Omental fat pad (tissue), 3 donors: ENCODE measurements at regions not wholly inside any gene's neighbourhood (a gene's known extent, or its start where the extent isn't known, plus 50 kb on each side); places are given as distances from the start of the nearest gene placed in this dataset.

ENCODE experiments used
- ATAC-seq: fragments of 150-250 bp; one replicate; pipeline ENCODE4 v1.9.1; 2016; ENCODE audit warnings: mild to moderate bottlenecking, moderate library complexity; ENCODE audit not compliant: low FRiP score
- DNase-seq: peaks from one replicate; pipeline ENCODE4 v3.0.0-alpha.2; 2019; ENCODE audit warnings: low spot score
- TF ChIP-seq, protein P1 (sequence below), 3 donors: fragments of 450-650 bp; IDR thresholded peaks; one replicate each; pipeline ENCODE4 v1.5.1; 2016 to 2017; ENCODE audit warnings: antibody characterized with exemption in 3 of 3, mild to moderate bottlenecking in 3 of 3, moderate library complexity in 2 of 3

DNA sequence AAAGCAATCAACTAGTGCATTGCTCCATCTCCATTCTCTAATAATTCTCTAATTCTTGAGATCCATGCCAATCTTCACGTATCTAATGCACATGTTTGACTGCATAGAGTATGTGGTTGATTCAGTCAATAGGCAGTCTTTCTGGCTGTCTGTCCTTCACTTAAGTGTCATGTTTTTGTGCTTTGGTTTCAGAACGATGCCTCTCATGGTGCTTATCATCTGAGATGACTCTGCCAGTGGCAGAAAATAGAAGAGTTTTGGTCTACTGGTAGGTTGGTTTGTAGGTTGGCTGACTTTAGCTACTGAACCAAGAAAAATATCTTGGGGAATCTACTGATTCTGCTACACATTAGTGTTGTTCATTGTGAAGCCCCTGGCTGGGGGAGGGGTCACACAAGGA lies 364.2 kb downstream of the SFMBT2 start:
- no peak for DNase-seq
- TF ChIP-seq, protein P1, sequence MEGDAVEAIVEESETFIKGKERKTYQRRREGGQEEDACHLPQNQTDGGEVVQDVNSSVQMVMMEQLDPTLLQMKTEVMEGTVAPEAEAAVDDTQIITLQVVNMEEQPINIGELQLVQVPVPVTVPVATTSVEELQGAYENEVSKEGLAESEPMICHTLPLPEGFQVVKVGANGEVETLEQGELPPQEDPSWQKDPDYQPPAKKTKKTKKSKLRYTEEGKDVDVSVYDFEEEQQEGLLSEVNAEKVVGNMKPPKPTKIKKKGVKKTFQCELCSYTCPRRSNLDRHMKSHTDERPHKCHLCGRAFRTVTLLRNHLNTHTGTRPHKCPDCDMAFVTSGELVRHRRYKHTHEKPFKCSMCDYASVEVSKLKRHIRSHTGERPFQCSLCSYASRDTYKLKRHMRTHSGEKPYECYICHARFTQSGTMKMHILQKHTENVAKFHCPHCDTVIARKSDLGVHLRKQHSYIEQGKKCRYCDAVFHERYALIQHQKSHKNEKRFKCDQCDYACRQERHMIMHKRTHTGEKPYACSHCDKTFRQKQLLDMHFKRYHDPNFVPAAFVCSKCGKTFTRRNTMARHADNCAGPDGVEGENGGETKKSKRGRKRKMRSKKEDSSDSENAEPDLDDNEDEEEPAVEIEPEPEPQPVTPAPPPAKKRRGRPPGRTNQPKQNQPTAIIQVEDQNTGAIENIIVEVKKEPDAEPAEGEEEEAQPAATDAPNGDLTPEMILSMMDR (IDR thresholded peaks at IDR 0.05): no peak
- ATAC-seq: no peak

DNA sequence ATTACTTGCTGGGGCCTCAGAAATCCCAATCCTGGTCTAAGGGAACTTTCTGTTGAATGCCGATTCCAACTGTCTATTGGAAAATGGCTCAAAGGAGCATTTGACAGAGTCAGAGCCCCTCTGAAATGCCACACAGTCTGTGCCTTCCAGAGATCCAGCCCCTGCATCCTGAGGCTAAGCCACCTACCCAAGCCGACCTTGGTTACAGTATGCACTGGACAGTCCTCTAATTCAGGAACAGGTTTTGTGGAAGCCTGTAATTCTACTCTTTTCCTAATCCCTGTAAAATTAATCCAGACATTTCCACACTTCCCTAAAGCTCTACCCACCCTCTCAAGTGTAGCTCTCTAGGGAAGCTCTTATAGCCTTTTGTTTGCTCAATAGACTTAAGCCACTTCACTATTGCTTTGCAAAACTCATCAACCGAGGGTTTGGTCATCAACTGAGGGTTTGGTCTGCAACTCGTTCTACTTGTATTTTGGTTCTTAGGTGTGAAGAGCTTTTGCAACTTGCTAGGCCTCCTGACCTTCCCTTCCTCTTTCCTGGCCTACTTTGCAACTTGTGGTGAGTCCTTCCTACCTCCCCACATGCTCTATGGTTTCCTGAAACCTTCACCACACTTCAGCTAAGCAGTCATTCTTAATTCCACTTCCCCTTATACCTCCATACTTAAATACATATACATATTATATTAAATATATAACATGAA lies 364.8 kb downstream of the SFMBT2 start:
- no peak for DNase-seq
- TF ChIP-seq, protein P1 (IDR thresholded peaks at IDR 0.05): no peak
- ATAC-seq: no peak

DNA sequence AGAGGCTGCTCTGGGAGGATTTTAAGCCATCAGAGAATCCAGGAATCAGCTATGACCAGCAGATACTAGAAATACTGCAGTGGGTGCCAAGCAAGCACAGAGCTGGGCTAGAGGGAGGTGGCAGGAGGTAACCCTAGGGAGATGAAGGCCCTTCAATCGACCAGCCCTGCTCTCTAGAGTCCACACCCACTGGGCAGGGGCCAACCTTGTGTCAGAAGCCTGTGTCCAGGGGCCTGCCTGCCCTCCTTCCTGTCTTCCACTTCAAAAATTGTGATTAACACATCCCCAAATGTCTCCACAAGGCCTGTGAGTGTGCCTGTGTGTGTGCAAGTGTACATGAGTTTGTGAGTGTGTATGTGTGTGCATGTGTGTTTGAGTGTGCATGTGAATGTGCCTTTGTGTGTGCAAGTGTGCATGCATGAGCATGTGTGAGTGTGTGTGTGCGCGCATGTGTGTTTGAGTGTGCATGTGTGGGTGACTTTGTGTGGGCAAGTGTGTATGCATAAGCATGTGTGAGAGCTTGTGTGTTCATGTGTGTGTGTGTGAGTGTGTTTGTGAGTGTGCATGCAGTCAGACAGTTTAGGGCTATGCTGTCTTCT lies 367.7 kb downstream of the SFMBT2 start:
- TF ChIP-seq, protein P1 (IDR thresholded peaks at IDR 0.05): no peak
- no peak for DNase-seq
- ATAC-seq: no peak

DNA sequence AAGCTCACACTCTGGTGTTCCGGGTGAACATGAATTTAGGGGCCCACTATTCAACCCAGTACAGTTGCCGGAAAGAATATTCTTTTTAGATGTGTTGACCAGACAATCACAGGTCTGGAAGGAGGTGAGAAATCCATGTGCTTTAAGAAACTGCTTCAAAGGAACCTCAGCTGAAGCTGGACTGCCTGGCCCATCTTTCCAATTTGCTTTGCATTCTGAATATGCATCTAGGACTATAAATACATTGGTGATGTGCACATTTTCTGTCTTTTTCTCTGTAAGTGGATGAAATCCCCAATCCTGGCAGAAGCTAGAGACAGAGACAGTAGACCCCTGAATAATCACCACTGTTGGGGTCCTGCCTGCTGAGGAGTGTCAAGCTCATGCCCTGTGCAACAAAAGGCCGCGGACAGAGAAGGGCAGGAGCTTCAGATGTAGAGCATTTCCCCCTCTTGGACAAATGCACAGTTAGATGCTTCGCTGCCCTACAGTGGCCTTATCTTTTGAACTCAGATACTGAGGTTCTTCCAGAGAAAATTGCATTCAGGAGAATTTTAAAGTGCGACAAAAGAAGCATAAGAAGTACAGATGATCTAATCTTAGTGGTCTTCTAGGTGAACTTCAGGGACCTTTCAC lies 368.3 kb downstream of the SFMBT2 start:
- DNase-seq (no peak), ATAC-seq (no peak)
- TF ChIP-seq, protein P1 (IDR thresholded peaks at IDR 0.05): no peak

DNA sequence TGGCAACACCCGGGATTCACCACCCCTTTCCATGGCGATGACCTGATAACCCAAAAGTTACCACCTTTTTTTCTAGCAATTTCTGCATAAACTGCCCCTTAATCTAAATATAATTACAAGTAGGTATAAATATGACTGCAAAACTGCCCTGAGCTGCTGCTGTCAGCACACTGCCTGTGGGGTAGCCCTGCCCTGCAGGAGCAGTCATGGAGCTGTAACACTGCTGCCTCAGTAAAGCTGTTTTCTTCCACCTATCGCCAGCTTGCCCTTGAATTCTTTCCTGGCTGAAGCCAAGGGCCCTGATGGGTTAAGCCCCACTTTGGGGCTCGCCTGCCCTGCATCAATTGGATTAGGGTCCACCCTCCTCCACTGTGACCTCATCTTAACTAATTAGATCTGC lies 368.8 kb downstream of the SFMBT2 start:
- ATAC-seq (no peak), DNase-seq (no peak)
- TF ChIP-seq, protein P1 (IDR thresholded peaks at IDR 0.05): no peak

DNA sequence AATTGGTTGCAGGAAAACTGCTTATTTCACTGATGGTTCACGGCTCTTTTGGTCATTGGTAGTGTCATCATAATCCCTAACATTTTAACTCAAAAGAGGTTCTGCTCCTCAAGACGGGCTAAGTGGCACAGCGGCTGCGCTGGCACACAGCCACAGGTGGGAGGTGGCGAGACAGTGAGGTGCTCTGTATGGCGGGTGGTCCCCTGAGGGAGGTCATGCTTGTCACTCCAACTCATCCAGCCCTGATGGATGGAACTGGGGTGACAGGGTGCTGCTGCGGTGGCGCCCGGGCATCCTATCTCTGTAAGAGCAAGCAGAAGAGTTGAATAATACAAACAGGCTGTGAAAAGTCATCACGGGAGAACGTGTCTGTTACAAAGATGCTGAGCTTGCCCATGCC lies 370.2 kb downstream of the SFMBT2 start:
- TF ChIP-seq, protein P1 (IDR thresholded peaks at IDR 0.05): no peak
- DNase-seq: no peak
- no peak for ATAC-seq
